Neutrophil (primary cell): ENCODE measurements at regions not wholly inside any gene's neighbourhood (a gene's known extent, or its start where the extent isn't known, plus 50 kb on each side); places are given as distances from the start of the nearest gene placed in this dataset.

ENCODE experiments used
- H3K27ac ChIP-seq: fragments of 200-600 bp; sonication (generic); 2 replicates; pipeline ENCODE4 v1.5.1; 2016; ENCODE audit warnings: mild to moderate bottlenecking, moderate library complexity
- H3K27me3 ChIP-seq: fragments of 200-600 bp; sonication (generic); 2 replicates; pipeline ENCODE4 v1.6.0; 2016; ENCODE audit warnings: mild to moderate bottlenecking
- H3K36me3 ChIP-seq: fragments of 200-600 bp; sonication (generic); 2 replicates; pipeline ENCODE4 v1.5.1; 2017
- H3K4me1 ChIP-seq, 2 experiments: fragments of 200-600 bp in 1 of 2; sonication (generic) in 1 of 2; 1 replicate in 1 of 2; 2 replicates in 1 of 2; pipeline versions ENCODE4 v1.5.1 to v1.6.1; 2013 to 2016; ENCODE audit warnings: low read depth in 1 of 2, low read length in 1 of 2, mild to moderate bottlenecking in 1 of 2, moderate library complexity in 1 of 2; ENCODE audit not compliant: control insufficient read depth in 1 of 2, insufficient read depth in 1 of 2
- H3K4me3 ChIP-seq, 2 experiments: fragments of 200-600 bp in 1 of 2; sonication (generic) in 1 of 2; 1 replicate in 1 of 2; 2 replicates in 1 of 2; pipeline ENCODE4 v1.5.1; 2013 to 2016; ENCODE audit warnings: low read depth in 1 of 2, low read length in 1 of 2, mild to moderate bottlenecking in 1 of 2, moderate library complexity in 1 of 2
- H3K9me3 ChIP-seq: fragments of 200-600 bp; sonication (generic); 2 replicates; pipeline ENCODE4 v1.5.1; 2016
- TF ChIP-seq, protein P1 (sequence below): fragments of 200-600 bp; sonication (generic); IDR thresholded peaks from 2 replicates; pipeline ENCODE4 v1.5.1; 2016; ENCODE audit warnings: antibody characterized with exemption

- Histone ChIP-seq H3K27ac (no peak overlapping the region), H3K4me1 (no peaks in the 10 kb centered on the region), H3K9me3 (no peaks in the 10 kb centered on the region), H3K36me3 (no peaks in the 10 kb centered on the region), H3K4me3 (no peak overlapping the region), H3K27me3 (peaks cover 40% of the 10 kb centered on the region)
- TF ChIP-seq, protein P1, sequence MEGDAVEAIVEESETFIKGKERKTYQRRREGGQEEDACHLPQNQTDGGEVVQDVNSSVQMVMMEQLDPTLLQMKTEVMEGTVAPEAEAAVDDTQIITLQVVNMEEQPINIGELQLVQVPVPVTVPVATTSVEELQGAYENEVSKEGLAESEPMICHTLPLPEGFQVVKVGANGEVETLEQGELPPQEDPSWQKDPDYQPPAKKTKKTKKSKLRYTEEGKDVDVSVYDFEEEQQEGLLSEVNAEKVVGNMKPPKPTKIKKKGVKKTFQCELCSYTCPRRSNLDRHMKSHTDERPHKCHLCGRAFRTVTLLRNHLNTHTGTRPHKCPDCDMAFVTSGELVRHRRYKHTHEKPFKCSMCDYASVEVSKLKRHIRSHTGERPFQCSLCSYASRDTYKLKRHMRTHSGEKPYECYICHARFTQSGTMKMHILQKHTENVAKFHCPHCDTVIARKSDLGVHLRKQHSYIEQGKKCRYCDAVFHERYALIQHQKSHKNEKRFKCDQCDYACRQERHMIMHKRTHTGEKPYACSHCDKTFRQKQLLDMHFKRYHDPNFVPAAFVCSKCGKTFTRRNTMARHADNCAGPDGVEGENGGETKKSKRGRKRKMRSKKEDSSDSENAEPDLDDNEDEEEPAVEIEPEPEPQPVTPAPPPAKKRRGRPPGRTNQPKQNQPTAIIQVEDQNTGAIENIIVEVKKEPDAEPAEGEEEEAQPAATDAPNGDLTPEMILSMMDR, result no peak
These were observed 1044.1 kb upstream of the NR2F2 start for GRCh38 chr15:95286352-95286880.

DNA sequence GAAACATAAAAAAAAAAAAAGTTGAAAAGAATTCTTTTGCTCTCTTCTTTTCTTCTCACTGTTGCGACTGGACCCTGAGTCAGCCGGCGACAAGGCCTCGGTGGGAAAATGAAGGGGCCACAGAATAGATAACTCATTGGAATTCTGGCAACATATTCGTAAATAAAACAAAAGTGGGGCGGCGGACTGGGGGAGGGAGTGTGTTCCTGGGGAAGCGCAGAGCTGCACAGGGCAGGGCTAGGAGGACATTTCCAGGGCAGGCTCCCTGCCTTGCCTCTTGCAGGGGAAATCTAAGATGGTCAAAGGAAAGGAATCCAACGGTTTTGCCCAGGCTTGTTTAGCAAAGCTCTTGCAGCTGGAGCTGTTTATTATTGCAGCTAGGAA, 1042.8 kb upstream of the NR2F2 start:
- H3K4me1 ChIP-seq, result no peaks in the 10 kb centered on the region

DNA sequence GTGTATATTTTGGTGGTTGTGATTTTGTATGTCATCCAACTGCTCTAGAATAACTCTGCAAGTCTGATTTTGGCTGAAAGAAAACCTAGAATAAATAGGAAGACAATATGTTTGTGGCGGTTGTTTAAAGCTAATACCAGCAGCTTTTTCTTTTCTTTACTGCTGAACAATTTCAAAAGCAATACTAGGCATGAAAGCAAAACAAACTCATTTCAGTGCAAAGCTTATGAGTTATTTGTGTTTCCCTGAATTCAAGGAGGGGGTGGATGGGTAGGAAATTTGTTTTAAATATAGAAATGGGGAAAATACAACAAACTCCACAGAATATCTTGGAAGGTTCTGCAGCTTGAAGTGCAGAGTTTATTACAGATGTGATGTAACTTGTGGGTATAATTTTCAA, 1041.9 kb upstream of the NR2F2 start:
- Histone ChIP-seq H3K36me3 (no peaks in the 10 kb centered on the region), H3K9me3 (no peaks in the 10 kb centered on the region), H3K4me1 (no peaks in the 10 kb centered on the region), H3K27ac (no peak overlapping the region), H3K27me3 (peaks cover 40% of the 10 kb centered on the region), H3K4me3 (no peak overlapping the region)
- TF ChIP-seq, protein P1, result no peak

More for the DNA sequence above, 1042.8 kb upstream of the NR2F2 start:
- Histone ChIP-seq H3K27ac (no peak overlapping the region), H3K4me3 (no peak overlapping the region), H3K27me3 (peaks cover 40% of the 10 kb centered on the region), H3K9me3 (no peaks in the 10 kb centered on the region), H3K36me3 (no peaks in the 10 kb centered on the region)
- TF ChIP-seq, protein P1, result no peak

DNA sequence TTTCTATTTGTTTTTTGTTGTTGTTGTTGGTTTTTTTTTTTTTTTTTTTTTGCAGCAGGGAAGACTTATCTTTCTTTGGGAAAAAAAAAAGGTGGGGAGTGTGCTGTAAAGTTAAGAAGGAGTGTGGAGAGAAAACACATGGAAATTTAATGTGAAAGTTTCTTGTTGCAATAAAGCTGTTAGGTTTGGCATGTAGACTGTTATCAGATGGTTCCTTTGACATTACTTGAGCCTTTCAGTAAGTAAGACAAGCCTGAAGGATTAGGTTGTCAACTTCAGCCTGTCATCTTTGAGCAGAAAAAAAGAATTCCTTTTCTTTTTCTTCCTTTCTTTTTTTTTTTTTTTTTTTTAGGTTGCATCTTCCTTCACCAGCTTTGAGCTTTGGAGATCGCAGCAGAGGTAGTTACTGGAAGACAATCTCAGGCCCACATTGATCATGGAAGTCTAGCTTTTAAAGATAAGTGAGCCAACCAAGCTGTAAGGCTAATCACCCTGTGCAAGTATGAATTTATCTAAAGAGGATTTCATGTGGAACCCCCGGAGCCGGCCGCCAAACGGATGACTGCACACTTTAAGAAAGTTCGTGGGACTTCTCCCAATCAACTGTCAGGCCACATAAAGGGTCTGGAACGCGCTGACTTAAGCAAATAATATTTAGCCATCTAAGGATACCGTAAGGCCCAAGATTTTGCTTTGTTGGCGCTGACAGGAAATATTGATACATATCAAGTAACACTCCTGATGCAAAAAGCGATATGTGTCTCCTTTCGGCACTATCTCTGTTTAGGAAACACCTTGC, 1040.1 kb upstream of the NR2F2 start:
- Histone ChIP-seq H3K4me1 (no peaks in the 10 kb centered on the region), H3K4me3 (no peak overlapping the region), H3K36me3 (no peaks in the 10 kb centered on the region), H3K9me3 (no peaks in the 10 kb centered on the region), H3K27me3 (peaks cover 31% of the 10 kb centered on the region), H3K27ac (no peak overlapping the region)
- TF ChIP-seq, protein P1, result no peak

DNA sequence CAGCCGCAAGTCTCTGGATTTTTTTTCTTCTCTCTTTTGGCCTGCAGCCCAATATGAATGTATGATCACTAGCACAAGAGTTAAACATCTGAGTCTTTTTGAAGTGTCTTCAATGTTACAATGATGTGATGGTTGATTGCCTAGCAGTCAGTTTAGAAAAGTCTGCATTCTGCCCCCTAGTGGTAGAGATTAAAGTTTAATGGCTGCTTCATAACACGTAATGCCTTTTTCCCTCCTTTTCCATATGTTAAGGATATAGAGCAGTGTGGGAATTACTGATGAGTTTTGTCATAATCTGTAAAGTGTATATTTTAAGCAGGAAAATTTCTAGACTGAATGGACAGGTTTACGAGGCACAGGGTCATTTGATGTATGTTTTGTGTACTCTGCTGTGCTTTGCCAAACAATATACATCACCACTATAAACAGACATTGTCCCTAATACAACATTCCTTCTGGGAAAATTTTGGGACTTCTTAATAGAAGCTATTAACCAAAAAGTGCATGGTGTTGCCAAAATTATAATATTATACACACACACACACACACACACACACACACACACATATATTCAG, 1038.5 kb upstream of the NR2F2 start:
- TF ChIP-seq, protein P1, result no peak
- Histone ChIP-seq H3K27me3 (peaks cover 21% of the 10 kb centered on the region), H3K9me3 (no peaks in the 10 kb centered on the region), H3K4me1 (no peaks in the 10 kb centered on the region), H3K36me3 (no peaks in the 10 kb centered on the region), H3K4me3 (no peak overlapping the region), H3K27ac (no peak overlapping the region)
